K562 (cell line): ENCODE measurements at regions not wholly inside any gene's neighbourhood (a gene's known extent, or its start where the extent isn't known, plus 50 kb on each side); places are given as distances from the start of the nearest gene placed in this dataset.

ENCODE experiments used
- ATAC-seq: fragments of 200-7000 bp; cut with Tn5 transposase; 3 replicates; pipeline ENCODE4 v1.9.1; 2020; ENCODE audit warnings: moderate library complexity
- BruUV-seq: library from RNA; stranded (reverse); fragments of 400-500 nt; replicated peaks from 2 replicates; lab custom pipeline; 2021; lab: Mats Ljungman, UMichigan
- CTCF ChIA-PET: fragments of 300-600 bp; formaldehyde crosslinking; extraction: SDS; loops from one replicate; lab custom pipeline; 2021; ENCODE audit warnings: low intra/inter-chr PET ratio; lab: Yijun Ruan, JAX
- POLR2A ChIA-PET: fragments of 300-600, 350-650 bp; sonication (Branson Sonifier 250); formaldehyde crosslinking; extraction: SDS; loops from one replicate; lab custom pipeline; 2021; ENCODE audit warnings: antibody characterized with exemption, inconsistent platforms; lab: Yijun Ruan, JAX
- DNase-seq, 4 experiments: peaks; one replicate each; pipeline versions ENCODE4 v3.0.0 to v3.0.0-alpha.2; 2011 to 2018; ENCODE audit warnings: low spot score in 3 of 4, mixed read lengths in 3 of 4; ENCODE audit errors: extremely low read depth in 1 of 4
- FAIRE-seq: peaks from 2 replicates; lab custom pipeline; 2011; peaks lifted over from hg19 to GRCh38; lab: Jason Lieb, UNC
- H2AFZ ChIP-seq: 2 replicates; pipeline ENCODE4 v1.6.0; 2011; ENCODE audit warnings: low read depth, low read length, control low read depth, inconsistent platforms
- H3K27ac ChIP-seq: fragments of 200-600 bp; 3 replicates; pipeline ENCODE4 v1.8.0; 2011; ENCODE audit warnings: low read depth, mild to moderate bottlenecking, control low read depth, inconsistent platforms, low read length, moderate library complexity, mixed read lengths; ENCODE audit errors: extremely low read depth
- H3K27me3 ChIP-seq, 2 experiments: fragments of 300-600 bp in 1 of 2; 2 replicates in 1 of 2; 3 replicates in 1 of 2; pipeline versions ENCODE4 v1.6.0 to v1.8.0; 2011; ENCODE audit warnings: inconsistent platforms in 2 of 2, low read length in 2 of 2, mild to moderate bottlenecking in 1 of 2, mixed read lengths in 1 of 2, moderate library complexity in 1 of 2; ENCODE audit not compliant: control insufficient read depth in 2 of 2, insufficient read depth in 2 of 2
- H3K36me3 ChIP-seq: fragments of 300-600 bp; 3 replicates; pipeline ENCODE4 v1.8.0; 2011; ENCODE audit warnings: mild to moderate bottlenecking, low read length, inconsistent platforms; ENCODE audit not compliant: control insufficient read depth, insufficient read depth
- H3K4me1 ChIP-seq, 2 experiments: fragments of 200-600 bp in 1 of 2; replicated peaks in 1 of 2; 2 replicates in 1 of 2; 3 replicates in 1 of 2; pipeline versions ENCODE4 v1.5.1 to v1.8.0; 2011; ENCODE audit warnings: inconsistent platforms in 2 of 2, low read length in 2 of 2, mild to moderate bottlenecking in 1 of 2, mixed read lengths in 1 of 2, moderate library complexity in 1 of 2; ENCODE audit not compliant: control insufficient read depth in 2 of 2, insufficient read depth in 2 of 2
- H3K4me2 ChIP-seq: 2 replicates; pipeline ENCODE4 v1.6.1; 2011; ENCODE audit warnings: low read length, control low read depth, inconsistent platforms, mixed read lengths; ENCODE audit not compliant: insufficient read depth
- H3K4me3 ChIP-seq: fragments of 200-600 bp; sonication (generic), shearing (Covaris generic); 2 replicates; pipeline ENCODE4 v1.5.1; 2016; ENCODE audit warnings: control low read depth, inconsistent platforms
- H3K79me2 ChIP-seq: fragments of 200-600 bp; 3 replicates; pipeline ENCODE4 v1.8.0; 2011; ENCODE audit warnings: low read length, inconsistent platforms; ENCODE audit not compliant: control insufficient read depth, insufficient read depth
- H3K9ac ChIP-seq, 2 experiments: 2 replicates each; pipeline versions ENCODE4 v1.6.0 to v1.6.1; 2011; ENCODE audit warnings: low read depth in 2 of 2, low read length in 2 of 2, control low read depth in 1 of 2, inconsistent platforms in 1 of 2, mild to moderate bottlenecking in 1 of 2, mixed read lengths in 1 of 2; ENCODE audit not compliant: insufficient read depth in 1 of 2
- H3K9me1 ChIP-seq: one replicate; pipeline ENCODE4 v1.6.0; 2011; ENCODE audit warnings: inconsistent platforms, mild to moderate bottlenecking, low read length, moderate library complexity; ENCODE audit not compliant: control insufficient read depth, insufficient read depth
- H3K9me3 ChIP-seq: replicated peaks from 2 replicates; pipeline ENCODE4 v1.5.1; 2011; ENCODE audit warnings: low read depth, low read length, inconsistent platforms; ENCODE audit not compliant: control insufficient read depth, insufficient read depth
- H4K20me1 ChIP-seq: replicated peaks from 2 replicates; pipeline ENCODE4 v1.6.1; 2011; ENCODE audit warnings: low read length, inconsistent platforms, mixed read lengths; ENCODE audit not compliant: control insufficient read depth, insufficient read depth
- CREB3L1 ChIP-seq: fragments of 450-650 bp; IDR thresholded peaks from 2 replicates; pipeline ENCODE4 v1.6.1; 2014; ENCODE audit warnings: low read depth, mild to moderate bottlenecking, moderate library complexity, borderline replicate concordance
- CTCF ChIP-seq, 3 experiments: IDR thresholded peaks in 2 of 3; conservative IDR thresholded peaks in 1 of 3; 2 replicates each; pipeline ENCODE4 v1.5.1; 2011 to 2012; ENCODE audit warnings: low read length in 3 of 3, mild to moderate bottlenecking in 3 of 3, control low read depth in 2 of 3, improper control_type of control experiment in 1 of 3, inconsistent platforms in 1 of 3, low read depth in 1 of 3, mixed read lengths in 1 of 3, moderate library complexity in 1 of 3; ENCODE audit not compliant: insufficient read depth in 2 of 3
- RAD21 ChIP-seq, 2 experiments: fragments of 250-450 bp in 1 of 2; fragments of 450-650 bp in 1 of 2; sonication (Bioruptor Pico) in 1 of 2; formaldehyde crosslinking in 1 of 2; IDR thresholded peaks in 1 of 2; conservative IDR thresholded peaks in 1 of 2; 2 replicates each; pipeline versions ENCODE4 v1.4.0 to v1.8.0; 2020 to 2022; ENCODE audit warnings: mild to moderate bottlenecking in 2 of 2, moderate library complexity in 1 of 2
- SMC3 ChIP-seq: conservative IDR thresholded peaks from 2 replicates; pipeline ENCODE4 v1.6.1; 2011; ENCODE audit warnings: low read depth, low read length, improper control_type of control experiment; ENCODE audit not compliant: insufficient read depth
- STAT5B ChIP-seq: fragments of 250-450 bp; sonication (Bioruptor Pico); IDR thresholded peaks from 2 replicates; pipeline ENCODE4 v1.8.0; 2021; ENCODE audit warnings: mild to moderate bottlenecking, inconsistent platforms
- WGBS: fragments of 100-300 bp; shearing (Covaris generic); methylation state at CpG from one replicate; pipeline ENCODE4 v1.1.6; 2016; ENCODE audit warnings: low coverage, mixed read lengths; ENCODE audit not compliant: insufficient coverage; ENCODE audit errors: missing lambda C conversion rate; 5-methylcytosine and 5-hydroxymethylcytosine counted together
- in situ Hi-C: fragments of 300-500 bp; cut with MboI; formaldehyde crosslinking; loops from 4 replicates; pipeline ENCODE4 v1.15.0; 2018; ENCODE audit warnings: inconsistent platforms, mixed read lengths
- intact Hi-C: fragments of 100-400 bp; cut with micrococcal nuclease; formaldehyde crosslinking; loops from 2 replicates; pipeline ENCODE4 v1.14.2; 2022

DNA sequence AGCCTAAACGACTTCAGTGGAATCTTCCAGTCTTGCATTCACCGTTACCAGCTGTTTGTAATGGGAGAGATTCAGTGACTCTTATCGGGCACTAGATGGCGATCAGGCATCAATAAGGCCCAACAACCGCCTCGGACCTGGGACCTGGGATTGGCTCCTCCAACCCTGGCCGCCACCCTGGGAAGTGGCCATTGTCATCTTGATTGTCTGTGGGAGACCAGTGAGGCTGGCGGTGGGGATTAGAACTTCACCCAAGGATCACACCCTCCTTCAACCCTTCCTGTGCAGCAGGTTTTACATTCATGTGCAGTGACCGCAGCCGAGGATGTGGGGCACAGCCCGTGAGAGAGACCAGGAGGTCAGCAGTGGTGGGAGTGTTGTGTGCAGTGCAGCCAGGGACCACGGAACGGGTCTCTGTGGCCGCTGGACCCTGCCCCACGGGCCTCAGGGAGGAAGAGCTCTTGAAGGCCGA, 85.3 kb downstream of the SPP2 start:
- TF ChIP-seq CTCF (IDR thresholded peaks at IDR 0.05 in 2 of 3, conservative IDR thresholded peaks at IDR 0.05 in 1 of 3; ENCODE audit: insufficient read depth in 2 of 3, low read depth in 1 of 3, low read length in 3 of 3) (peak; percentile 45 to 57 (median 54)), RAD21 (CRISPR knock-in tag; conservative IDR thresholded peaks at IDR 0.05 in 1 of 2, IDR thresholded peaks at IDR 0.05 in 1 of 2) (peak; percentile 48 to 59), STAT5B (no peak), CREB3L1 (no peak), SMC3 (0 out of 2 replicates have a peak, but pooled peaks have one; percentile 21)
- TF ChIP-seq, all 486 proteins: peak for 3
- Histone ChIP-seq H3K27ac (no peak overlapping the region), H3K9me1 (no peaks in the 10 kb centered on the region), H3K9ac (no peak overlapping the region), H4K20me1 (no peaks in the 10 kb centered on the region; the same call in 1 of the 2 replicates), H3K27me3 (peaks cover 0 to 9% of the 10 kb centered on the region in 2 experiments; a peak in 1 of 5 replicates), H2AFZ (no peak overlapping the region), H3K79me2 (no peaks in the 10 kb centered on the region), H3K9me3 (no peaks in the 10 kb centered on the region), H3K4me2 (no peak overlapping the region), H3K4me3 (no peak overlapping the region), H3K4me1 (no peaks in the 10 kb centered on the region; a peak in 1 of 5 replicates), H3K36me3 (no peaks in the 10 kb centered on the region)
- intact Hi-C loops: loop anchor here (5.0 to 10.0 kb wide), 2 partner anchors 272 to 409 kb away; no protein-coding TSS in a partner anchor
- DNase-seq (peak; percentile 36 to 53 (median 42)), ATAC-seq (peak; percentile 82), FAIRE-seq (no peak)
- ChIA-PET POLR2A (no interaction called here), CTCF (no interaction called here)
- no TSS peak for BruUV-seq
- in situ Hi-C loops: no loop called here
- WGBS: 0% methylated on average over 7 of the region's 16 CpGs
